ENCODE measurements at regions not wholly inside any gene's neighbourhood (a gene's known extent, or its start where the extent isn't known, plus 50 kb on each side); places are given as distances from the start of the nearest gene placed in this dataset.

- Mint-ChIP-seq H3K36me3 (ENCODE audit: low read depth) (peaks cover 4% of the 10 kb centered on the region), H3K27me3 (ENCODE audit: low read depth) (no peaks in the 10 kb centered on the region), H3K4me1 (ENCODE audit: low read depth) (peaks cover 76% of the 10 kb centered on the region), H3K9me3 (no peaks in the 10 kb centered on the region), H3K27ac (peak overlapping the region; percentile 62), H3K4me3 (ENCODE audit: low read depth) (no peak overlapping the region)
- intact Hi-C loops (cut with micrococcal nuclease): loop anchor here (5.0 kb wide), 1 partner anchor 40 kb away; no protein-coding TSS in a partner anchor
- peak; percentile 30 for DNase-seq (ENCODE audit: low spot score)
These were observed 1044.8 kb downstream of the BCL11B start for GRCh38 chr14:98227000-98227726.

DNA sequence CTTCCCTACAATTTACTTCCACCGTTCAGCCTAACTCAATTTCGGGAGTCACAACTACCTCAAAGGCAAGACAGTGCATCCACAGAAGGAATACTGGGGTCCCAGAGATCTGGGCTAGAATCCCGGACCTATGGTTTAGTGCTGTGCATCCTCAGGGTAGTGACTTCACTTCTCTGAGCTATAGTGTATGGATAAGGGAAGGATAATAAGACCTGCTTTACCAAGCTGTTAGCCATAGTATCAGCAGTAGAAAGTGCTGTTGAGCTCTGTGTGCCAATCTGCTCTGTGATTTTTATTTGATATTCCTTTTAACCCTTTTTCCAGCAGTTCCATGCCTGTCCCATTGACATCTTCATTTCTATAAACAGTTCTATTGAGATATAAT lies 1044.3 kb downstream of the BCL11B start:
- no peak for DNase-seq (ENCODE audit: low spot score)
- H3K27ac Mint-ChIP-seq: peak overlapping the region; percentile 62
- H3K27me3 Mint-ChIP-seq (ENCODE audit: low read depth): no peaks in the 10 kb centered on the region
- intact Hi-C loops (cut with micrococcal nuclease): loop anchor here (5.0 kb wide), 1 partner anchor 40 kb away; no protein-coding TSS in a partner anchor
- H3K4me1 Mint-ChIP-seq (ENCODE audit: low read depth): peaks cover 74% of the 10 kb centered on the region
- H3K4me3 Mint-ChIP-seq (ENCODE audit: low read depth): no peak overlapping the region
- H3K36me3 Mint-ChIP-seq (ENCODE audit: low read depth): peaks cover under 1% of the 10 kb centered on the region
- no peaks in the 10 kb centered on the region for H3K9me3 Mint-ChIP-seq

GRCh38 chr14:98229656-98230366 lies 1042.2 kb downstream of the BCL11B start:
- Mint-ChIP-seq H3K4me1 (ENCODE audit: low read depth) (peaks cover 77% of the 10 kb centered on the region), H3K9me3 (peaks cover 2% of the 10 kb centered on the region), H3K4me3 (ENCODE audit: low read depth) (peak overlapping the region; percentile 74), H3K36me3 (ENCODE audit: low read depth) (peaks cover 2% of the 10 kb centered on the region), H3K27me3 (ENCODE audit: low read depth) (no peaks in the 10 kb centered on the region), H3K27ac (peak overlapping the region; percentile 73)
- no peak for DNase-seq (ENCODE audit: low spot score)
- intact Hi-C loops (cut with micrococcal nuclease): loop anchor here (5.0 kb wide), 3 partner anchors 43 to 1042 kb away; partner anchors contain the start of gene BCL11B

- Mint-ChIP-seq H3K27ac (no peak overlapping the region), H3K36me3 (ENCODE audit: low read depth) (peaks cover 4% of the 10 kb centered on the region), H3K4me1 (ENCODE audit: low read depth) (peaks cover 74% of the 10 kb centered on the region), H3K4me3 (ENCODE audit: low read depth) (no peak overlapping the region), H3K9me3 (peaks cover 4% of the 10 kb centered on the region), H3K27me3 (ENCODE audit: low read depth) (no peaks in the 10 kb centered on the region)
- intact Hi-C loops (cut with micrococcal nuclease): loop anchor here (5.0 kb wide), 2 partner anchors 253 to 1042 kb away; partner anchors contain the start of gene BCL11B
- DNase-seq (ENCODE audit: low spot score): no peak
These were observed 1041.6 kb downstream of the BCL11B start for GRCh38 chr14:98230411-98230810.

DNA sequence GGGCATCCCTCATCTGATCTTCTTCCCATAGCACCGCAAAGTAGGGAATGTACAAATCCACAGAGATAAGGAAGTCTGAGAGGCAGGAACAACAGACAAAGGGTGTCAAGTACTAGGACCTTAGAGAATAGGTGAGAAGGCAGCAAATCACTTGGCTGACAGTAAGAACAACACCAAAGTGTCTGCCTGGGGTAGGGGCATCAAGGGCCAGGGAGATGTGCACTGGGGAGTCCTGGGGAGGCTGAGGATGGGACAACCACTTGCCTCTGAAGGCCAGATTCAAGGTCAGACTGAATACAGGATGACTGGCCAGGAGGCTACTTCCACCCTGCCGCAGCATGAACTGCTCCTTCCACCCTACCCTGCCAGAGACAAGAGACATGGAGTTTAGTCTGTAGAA lies 1040.8 kb downstream of the BCL11B start:
- Mint-ChIP-seq H3K27me3 (ENCODE audit: low read depth) (no peaks in the 10 kb centered on the region), H3K27ac (no peak overlapping the region), H3K4me1 (ENCODE audit: low read depth) (peaks cover 67% of the 10 kb centered on the region), H3K36me3 (ENCODE audit: low read depth) (peaks cover 4% of the 10 kb centered on the region), H3K9me3 (peaks cover 4% of the 10 kb centered on the region), H3K4me3 (ENCODE audit: low read depth) (no peak overlapping the region)
- intact Hi-C loops (cut with micrococcal nuclease): loop anchor here (5.0 kb wide), 2 partner anchors 254 to 1041 kb away; partner anchors contain the start of gene BCL11B
- no peak for DNase-seq (ENCODE audit: low spot score)

GRCh38 chr14:98233656-98234055 lies 1038.3 kb downstream of the BCL11B start:
- Mint-ChIP-seq H3K27ac (no peak overlapping the region), H3K36me3 (ENCODE audit: low read depth) (peaks cover 4% of the 10 kb centered on the region), H3K9me3 (peaks cover 4% of the 10 kb centered on the region), H3K4me1 (ENCODE audit: low read depth) (peaks cover 46% of the 10 kb centered on the region), H3K27me3 (ENCODE audit: low read depth) (no peaks in the 10 kb centered on the region), H3K4me3 (ENCODE audit: low read depth) (no peak overlapping the region)
- intact Hi-C loops (cut with micrococcal nuclease): loop anchor here (1.0 to 5.0 kb wide), 7 partner anchors 56 to 1039 kb away; partner anchors contain the start of gene BCL11B
- DNase-seq (ENCODE audit: low spot score): no peak

DNA sequence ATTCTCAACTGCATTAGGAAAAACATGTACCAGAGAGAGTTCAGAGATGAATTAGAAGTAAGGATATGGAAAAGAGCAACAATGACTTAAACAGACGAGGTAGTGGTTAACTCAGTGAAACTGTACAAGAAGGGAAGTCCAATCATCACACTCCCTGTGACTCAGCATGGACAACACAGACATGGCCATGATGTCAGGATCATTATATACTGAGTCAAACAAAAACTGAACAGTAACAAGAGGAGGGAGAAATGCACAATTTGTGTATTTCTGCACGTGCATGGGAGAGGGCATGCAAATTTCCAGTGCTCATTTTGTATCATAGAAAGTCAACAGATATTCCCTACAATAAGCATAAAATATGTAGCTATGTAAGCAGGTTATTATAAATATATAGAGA lies 1037.8 kb downstream of the BCL11B start:
- Mint-ChIP-seq H3K27ac (no peak overlapping the region), H3K4me1 (ENCODE audit: low read depth) (peaks cover 43% of the 10 kb centered on the region)

DNA sequence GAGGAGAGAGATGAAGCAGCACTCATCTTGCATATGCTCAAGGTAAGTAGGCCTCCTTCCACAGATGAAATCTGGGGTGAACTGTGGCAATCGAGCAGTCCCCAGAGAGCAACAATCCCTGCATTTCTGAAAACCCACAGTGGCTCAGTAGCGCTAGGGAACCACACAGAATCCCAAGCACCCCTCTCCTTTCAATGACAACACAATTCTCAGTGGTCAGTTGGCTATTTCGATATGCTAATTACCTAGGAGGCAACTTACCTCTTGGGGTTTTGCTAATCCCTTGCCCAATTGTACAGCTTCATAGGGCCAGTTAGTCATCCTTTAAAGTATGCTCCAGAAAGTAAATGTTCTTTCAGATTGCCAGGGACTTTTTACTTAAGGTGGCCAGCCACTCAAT lies 1035.7 kb downstream of the BCL11B start:
- Mint-ChIP-seq H3K4me1 (ENCODE audit: low read depth) (peaks cover 26% of the 10 kb centered on the region), H3K27ac (no peak overlapping the region), H3K4me3 (ENCODE audit: low read depth) (no peak overlapping the region), H3K9me3 (peaks cover 4% of the 10 kb centered on the region), H3K27me3 (ENCODE audit: low read depth) (no peaks in the 10 kb centered on the region), H3K36me3 (ENCODE audit: low read depth) (peaks cover 4% of the 10 kb centered on the region)
- DNase-seq (ENCODE audit: low spot score): no peak
- intact Hi-C loops (cut with micrococcal nuclease): no loop called here

More for the DNA sequence above, 1037.8 kb downstream of the BCL11B start:
- H3K36me3 Mint-ChIP-seq (ENCODE audit: low read depth): peaks cover 4% of the 10 kb centered on the region
- H3K9me3 Mint-ChIP-seq: peaks cover 4% of the 10 kb centered on the region
- H3K4me3 Mint-ChIP-seq (ENCODE audit: low read depth): no peak overlapping the region
- intact Hi-C loops (cut with micrococcal nuclease): loop anchor here (1.0 to 5.0 kb wide), 7 partner anchors 57 to 1038 kb away; partner anchors contain the start of gene BCL11B
- H3K27me3 Mint-ChIP-seq (ENCODE audit: low read depth): no peaks in the 10 kb centered on the region
- no peak for DNase-seq (ENCODE audit: low spot score)

DNA sequence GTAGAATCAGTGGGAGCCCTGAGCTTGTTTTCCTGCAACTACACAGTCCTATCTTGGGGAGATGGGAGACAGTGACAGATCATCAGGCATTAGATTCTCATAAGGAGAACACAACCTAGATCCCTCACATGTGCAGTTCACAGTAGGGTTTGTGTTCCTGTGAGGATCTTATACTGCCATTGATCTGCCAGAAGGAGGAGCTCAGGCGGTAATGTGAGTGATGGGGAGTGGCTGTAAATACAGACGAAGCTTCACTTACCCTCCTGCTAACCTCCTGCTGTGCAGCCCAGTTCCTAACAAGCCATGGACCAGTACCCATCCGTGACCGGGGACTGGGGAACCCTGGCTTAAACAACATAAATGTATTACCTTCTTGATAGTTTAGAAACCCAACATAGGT lies 1034.1 kb downstream of the BCL11B start:
- H3K27ac Mint-ChIP-seq: no peak overlapping the region
- H3K36me3 Mint-ChIP-seq (ENCODE audit: low read depth): peaks cover 4% of the 10 kb centered on the region
- DNase-seq (ENCODE audit: low spot score): no peak
- H3K27me3 Mint-ChIP-seq (ENCODE audit: low read depth): no peaks in the 10 kb centered on the region
- intact Hi-C loops (cut with micrococcal nuclease): no loop called here
- no peak overlapping the region for H3K4me3 Mint-ChIP-seq (ENCODE audit: low read depth)
- H3K4me1 Mint-ChIP-seq (ENCODE audit: low read depth): peaks cover 21% of the 10 kb centered on the region
- peaks cover 4% of the 10 kb centered on the region for H3K9me3 Mint-ChIP-seq

DNA sequence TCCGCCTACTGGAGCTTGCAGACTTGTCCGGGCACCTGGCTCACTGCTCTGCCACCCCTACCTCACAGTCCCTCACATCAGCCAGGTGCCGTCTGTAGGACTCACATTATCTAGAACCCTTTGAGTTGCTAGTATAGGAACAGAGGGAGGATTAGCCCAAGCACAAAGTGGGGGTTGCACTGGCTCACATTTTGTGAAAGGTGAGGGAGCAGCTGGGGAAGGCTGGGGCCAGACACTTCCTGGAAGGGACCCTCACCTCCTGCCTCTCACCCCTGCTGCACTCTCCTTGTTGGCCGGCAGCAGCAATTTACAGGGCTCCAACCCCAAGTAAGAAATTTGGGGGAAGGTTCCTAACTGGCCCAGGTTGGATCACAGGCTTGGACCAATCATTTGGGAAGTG lies 1031.6 kb downstream of the BCL11B start:
- no peak overlapping the region for H3K4me3 Mint-ChIP-seq (ENCODE audit: low read depth)
- H3K9me3 Mint-ChIP-seq: no peaks in the 10 kb centered on the region
- intact Hi-C loops (cut with micrococcal nuclease): no loop called here
- H3K27ac Mint-ChIP-seq: no peak overlapping the region
- no peaks in the 10 kb centered on the region for H3K27me3 Mint-ChIP-seq (ENCODE audit: low read depth)
- no peak for DNase-seq (ENCODE audit: low spot score)
- peaks cover 2% of the 10 kb centered on the region for H3K4me1 Mint-ChIP-seq (ENCODE audit: low read depth)
- H3K36me3 Mint-ChIP-seq (ENCODE audit: low read depth): no peaks in the 10 kb centered on the region

GRCh38 chr14:98242903-98243302 lies 1029.1 kb downstream of the BCL11B start:
- no peak overlapping the region for H3K4me3 Mint-ChIP-seq (ENCODE audit: low read depth)
- H3K27me3 Mint-ChIP-seq (ENCODE audit: low read depth): no peaks in the 10 kb centered on the region
- H3K9me3 Mint-ChIP-seq: no peaks in the 10 kb centered on the region
- no peak overlapping the region for H3K27ac Mint-ChIP-seq
- no peak for DNase-seq (ENCODE audit: low spot score)
- intact Hi-C loops (cut with micrococcal nuclease): no loop called here
- peaks cover 2% of the 10 kb centered on the region for H3K4me1 Mint-ChIP-seq (ENCODE audit: low read depth)
- H3K36me3 Mint-ChIP-seq (ENCODE audit: low read depth): no peaks in the 10 kb centered on the region

GRCh38 chr14:98243332-98243731 lies 1028.7 kb downstream of the BCL11B start:
- intact Hi-C loops (cut with micrococcal nuclease): no loop called here
- no peak overlapping the region for H3K4me3 Mint-ChIP-seq (ENCODE audit: low read depth)
- no peaks in the 10 kb centered on the region for H3K36me3 Mint-ChIP-seq (ENCODE audit: low read depth)
- no peak overlapping the region for H3K27ac Mint-ChIP-seq
- H3K9me3 Mint-ChIP-seq: no peaks in the 10 kb centered on the region
- H3K4me1 Mint-ChIP-seq (ENCODE audit: low read depth): peaks cover 2% of the 10 kb centered on the region
- H3K27me3 Mint-ChIP-seq (ENCODE audit: low read depth): no peaks in the 10 kb centered on the region
- DNase-seq (ENCODE audit: low spot score): no peak
